WERI-Rb-1 (cell line): ENCODE measurements at regions not wholly inside any gene's neighbourhood (a gene's known extent, or its start where the extent isn't known, plus 50 kb on each side); places are given as distances from the start of the nearest gene placed in this dataset.

Experiments
- DNase-seq: peaks from one replicate; pipeline ENCODE4 v3.0.0-alpha.2; 2020
- H3K27ac ChIP-seq: fragments of 250-450 bp; sonication (Bioruptor Pico); 2 replicates; pipeline ENCODE4 v1.5.1; 2020; ENCODE audit warnings: mild to moderate bottlenecking, moderate library complexity
- H3K27me3 ChIP-seq: fragments of 250-450 bp; sonication (Bioruptor Pico); 2 replicates; pipeline ENCODE4 v1.5.1; 2021; ENCODE audit warnings: mild to moderate bottlenecking, low read depth, moderate library complexity; ENCODE audit not compliant: insufficient read depth, severe bottlenecking
- H3K36me3 ChIP-seq: fragments of 250-450 bp; sonication (Bioruptor Pico); 2 replicates; pipeline ENCODE4 v1.5.1; 2020; ENCODE audit warnings: mild to moderate bottlenecking, moderate library complexity
- H3K4me3 ChIP-seq: 2 replicates; pipeline ENCODE4 v1.5.1; 2011; ENCODE audit warnings: low read depth, mild to moderate bottlenecking, control low read depth, low read length
- H3K9me3 ChIP-seq: fragments of 250-450 bp; sonication (Bioruptor Pico); 2 replicates; pipeline ENCODE4 v1.5.1; 2021; ENCODE audit warnings: mild to moderate bottlenecking, moderate library complexity; ENCODE audit not compliant: severe bottlenecking
- CTCF ChIP-seq: IDR thresholded peaks from 2 replicates; pipeline ENCODE4 v1.5.1; 2011; ENCODE audit warnings: low read depth, mild to moderate bottlenecking, control low read depth, inconsistent platforms, low read length

GRCh38 chr22:48187356-48187755, 1424.9 kb downstream of the TBC1D22A start:
- Histone ChIP-seq H3K27me3 (no peaks in the 10 kb centered on the region), H3K9me3 (peaks cover 4% of the 10 kb centered on the region), H3K36me3 (no peaks in the 10 kb centered on the region), H3K4me3 (no peak overlapping the region), H3K27ac (no peak overlapping the region)
- TF ChIP-seq CTCF: no peak
- DNase-seq: no peak

- H3K36me3 ChIP-seq: no peaks in the 10 kb centered on the region
- no peaks in the 10 kb centered on the region for H3K27me3 ChIP-seq
- H3K9me3 ChIP-seq: peaks cover 4% of the 10 kb centered on the region
- DNase-seq: no peak
- no peak overlapping the region for H3K27ac ChIP-seq
- TF ChIP-seq CTCF: no peak
- no peak overlapping the region for H3K4me3 ChIP-seq
These were observed 1423.8 kb downstream of the TBC1D22A start for GRCh38 chr22:48186146-48186790.

- no peak for DNase-seq
- no peak for TF ChIP-seq CTCF
- no peaks in the 10 kb centered on the region for H3K36me3 ChIP-seq
- H3K27me3 ChIP-seq: no peaks in the 10 kb centered on the region
- no peak overlapping the region for H3K27ac ChIP-seq
- no peak overlapping the region for H3K4me3 ChIP-seq
- H3K9me3 ChIP-seq: peaks cover 1% of the 10 kb centered on the region
These were observed 1422.9 kb downstream of the TBC1D22A start for GRCh38 chr22:48185071-48186055.

- no peak for TF ChIP-seq CTCF
- no peak overlapping the region for H3K27ac ChIP-seq
- H3K9me3 ChIP-seq: no peaks in the 10 kb centered on the region
- no peak for DNase-seq
- H3K27me3 ChIP-seq: no peaks in the 10 kb centered on the region
- H3K36me3 ChIP-seq: no peaks in the 10 kb centered on the region
- H3K4me3 ChIP-seq: no peak overlapping the region
These were observed 1420.7 kb downstream of the TBC1D22A start for GRCh38 chr22:48182846-48183805.

GRCh38 chr22:48182031-48182430, 1419.6 kb downstream of the TBC1D22A start:
- Histone ChIP-seq H3K27ac (no peak overlapping the region), H3K4me3 (no peak overlapping the region)

More at GRCh38 chr22:48182031-48182430, 1419.6 kb downstream of the TBC1D22A start:
- Histone ChIP-seq H3K9me3 (no peaks in the 10 kb centered on the region), H3K36me3 (no peaks in the 10 kb centered on the region), H3K27me3 (no peaks in the 10 kb centered on the region)
- no peak for TF ChIP-seq CTCF
- no peak for DNase-seq
